ENCODE measurements at regions not wholly inside any gene's neighbourhood (a gene's known extent, or its start where the extent isn't known, plus 50 kb on each side); places are given as distances from the start of the nearest gene placed in this dataset.

GRCh38 chr7:34333925-34334324 is 324.1 kb upstream of the NPSR1 start:
- TF ChIP-seq YY1 (IDR thresholded peaks at IDR 0.05; ENCODE audit: borderline replicate concordance in 1 of 3, control insufficient read depth in 1 of 3, extremely low read depth in 1 of 3, insufficient read depth in 3 of 3, insufficient read length in 1 of 3, insufficient replicate concordance in 2 of 3, low read depth in 1 of 3, low read length in 2 of 3), result no peak
- TF ChIP-seq CBX5 (IDR thresholded peaks at IDR 0.05; ENCODE audit: borderline replicate concordance, low read depth), result no peak
- no peak for TF ChIP-seq EGR1 (conservative IDR thresholded peaks at IDR 0.05)
- no peak for TF ChIP-seq CTCF (IDR thresholded peaks at IDR 0.05 in 2 of 3, conservative IDR thresholded peaks at IDR 0.05 in 1 of 3; ENCODE audit: insufficient read depth in 2 of 3, low read depth in 1 of 3, low read length in 3 of 3)
- TF ChIP-seq USF1 (CRISPR knock-in tag; IDR thresholded peaks at IDR 0.05), result no peak
- no peak for TF ChIP-seq MXI1 (IDR thresholded peaks at IDR 0.05; ENCODE audit: low read depth, low read length)
- TF ChIP-seq BRF1 (IDR thresholded peaks at IDR 0.05; ENCODE audit: borderline replicate concordance, extremely low read depth, insufficient read length), result no peak
- no peak for TF ChIP-seq GABPA (tag; conservative IDR thresholded peaks at IDR 0.05; ENCODE audit: low read depth)
- no peak for TF ChIP-seq POLR2AphosphoS5 (IDR thresholded peaks at IDR 0.05; ENCODE audit: control insufficient read depth, insufficient read depth, low read depth, low read length)
- TF ChIP-seq ZNF282 (CRISPR knock-in tag; IDR thresholded peaks at IDR 0.05), result no peak
- TF ChIP-seq SAP30 (IDR thresholded peaks at IDR 0.05; ENCODE audit: borderline replicate concordance, insufficient read depth, low read depth, low read length, poor library complexity, severe bottlenecking), result no peak
